Gastrocnemius medialis (tissue), 4 donors: ENCODE measurements at regions not wholly inside any gene's neighbourhood (a gene's known extent, or its start where the extent isn't known, plus 50 kb on each side); places are given as distances from the start of the nearest gene placed in this dataset.

Experiments used
- ATAC-seq, 2 donors: fragments of 150-250 bp; one replicate each; pipeline ENCODE4 v1.9.1; 2016
- DNase-seq, 2 donors: peaks; one replicate each; pipeline ENCODE4 v3.0.0-alpha.2; 2019
- H3K27ac ChIP-seq, 4 donors: fragments of 200-600 bp; sonication (generic); 1 replicate in 1 of 4; 2 replicates in 3 of 4; pipeline ENCODE4 v1.5.1; 2016 to 2018; ENCODE audit warnings: mild to moderate bottlenecking in 2 of 4, moderate library complexity in 1 of 4
- H3K27me3 ChIP-seq, 3 donors: fragments of 200-600 bp; sonication (generic) in 2 of 3; 1 replicate in 1 of 3; 2 replicates in 2 of 3; pipeline versions ENCODE4 v1.5.1 to v1.6.0; 2016 to 2019; ENCODE audit warnings: mild to moderate bottlenecking in 1 of 3, moderate library complexity in 1 of 3
- H3K36me3 ChIP-seq, 2 donors: fragments of 200-600 bp; sonication (generic) in 1 of 2; one replicate each; pipeline ENCODE4 v1.5.1; 2017 to 2018
- H3K4me1 ChIP-seq, 2 donors: fragments of 200-600 bp; sonication (generic) in 1 of 2; one replicate each; pipeline ENCODE4 v1.5.1; 2016 to 2017; ENCODE audit warnings: mild to moderate bottlenecking in 2 of 2
- H3K4me3 ChIP-seq, 4 donors: fragments of 200-600 bp; sonication (generic) in 3 of 4; 1 replicate in 1 of 4; 2 replicates in 3 of 4; pipeline ENCODE4 v1.5.1; 2016 to 2019; ENCODE audit warnings: mild to moderate bottlenecking in 2 of 4
- H3K9me3 ChIP-seq, 3 donors: fragments of 200-600 bp; sonication (generic) in 2 of 3; 1 replicate in 1 of 3; 2 replicates in 2 of 3; pipeline ENCODE4 v1.5.1; 2016 to 2019
- POLR2A ChIP-seq, 2 donors: fragments of 450-650 bp; IDR thresholded peaks; one replicate each; pipeline ENCODE4 v1.6.1; 2017; ENCODE audit warnings: antibody characterized with exemption in 2 of 2, mild to moderate bottlenecking in 2 of 2, moderate library complexity in 2 of 2
- in situ Hi-C, 4 donors: fragments of 200-750 bp; cut with MboI; loops; one replicate each; pipeline versions ENCODE4 v1.15.0 to v1.8.0; 2017; ENCODE audit warnings: low sequenced_read_pairs in 4 of 4
- intact Hi-C: fragments of 100-400 bp; cut with DNase I; formaldehyde crosslinking; loops from one replicate; pipeline ENCODE4 v1.15.1; 2023; ENCODE audit warnings: low total_unique reads
- TF ChIP-seq, protein P1 (sequence below), 5 experiments: fragments of 450-650 bp in 3 of 5; fragments of 200-600 bp in 2 of 5; sonication (generic) in 2 of 5; IDR thresholded peaks in 4 of 5; conservative IDR thresholded peaks in 1 of 5; 1 replicate in 4 of 5; 2 replicates in 1 of 5; pipeline ENCODE4 v1.5.1; 2016 to 2019; ENCODE audit warnings: antibody characterized with exemption in 5 of 5, mild to moderate bottlenecking in 3 of 5, moderate library complexity in 3 of 5

DNA sequence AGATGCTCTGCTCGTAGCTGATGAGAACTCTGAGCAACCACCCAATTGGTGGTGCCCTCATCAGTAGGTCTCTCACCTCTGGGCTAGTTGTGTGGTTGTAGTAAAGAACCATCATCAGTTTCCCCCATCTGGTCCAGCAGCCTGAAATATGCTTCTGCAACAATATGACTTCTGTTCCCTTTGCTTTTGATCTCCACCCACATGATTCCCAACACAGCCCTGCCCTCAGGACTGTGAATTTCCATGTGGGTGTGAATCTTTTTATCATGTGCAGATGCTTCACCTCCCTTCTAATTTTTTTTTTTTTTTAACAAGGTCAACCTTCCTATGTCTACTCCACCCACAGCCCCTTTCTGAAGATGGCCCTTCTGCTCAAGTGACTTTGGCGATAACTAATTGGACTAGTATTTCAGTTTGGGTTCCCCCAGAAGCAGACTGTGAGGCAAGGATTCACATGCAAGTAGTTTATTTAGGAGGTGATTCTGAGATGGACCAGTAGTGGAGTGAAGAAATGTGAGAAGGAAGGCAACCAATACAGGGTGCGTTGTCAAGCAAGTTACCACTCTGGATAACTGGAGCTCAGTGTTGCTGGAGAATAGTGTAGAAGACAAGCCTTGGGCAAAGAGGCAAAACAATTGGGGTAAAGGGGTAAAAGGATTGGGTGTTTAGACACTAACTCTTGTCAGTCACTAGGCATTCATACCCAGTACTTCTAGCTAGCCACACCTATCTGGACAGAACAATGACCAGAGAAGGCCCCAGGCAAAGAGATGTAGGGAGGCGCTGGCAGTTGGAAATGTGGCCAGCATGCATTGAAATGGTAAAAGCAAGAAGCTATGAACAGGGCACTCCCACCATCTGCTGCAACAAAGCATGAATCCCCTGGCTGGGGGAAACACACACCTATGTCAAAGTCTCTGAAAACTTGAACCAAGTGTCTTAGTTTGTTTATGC lies 466.2 kb downstream of the BCOR start:
- in situ Hi-C loops = no loop called here
- H3K9me3 ChIP-seq = no peaks in the 10 kb centered on the region

DNA sequence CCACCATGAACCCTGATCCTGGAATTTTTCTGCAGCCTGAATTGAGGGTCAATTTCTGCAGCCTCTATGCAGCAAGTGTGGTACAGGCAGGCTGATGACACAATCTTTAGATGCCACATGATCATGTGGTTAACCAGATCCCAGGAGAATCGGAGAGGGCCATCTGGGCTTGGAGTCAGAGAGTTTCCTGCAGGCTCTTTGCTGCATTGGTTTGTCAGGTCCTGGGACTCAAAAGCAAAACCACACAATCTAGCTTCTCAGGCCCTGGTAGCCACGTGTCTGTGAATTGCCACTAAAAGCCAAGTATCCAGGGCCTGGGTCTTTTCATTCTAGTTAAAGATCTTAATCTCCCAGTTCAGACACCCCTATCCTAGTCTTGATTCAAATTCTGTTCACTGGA lies 464.5 kb downstream of the BCOR start:
- TF ChIP-seq, protein P1, sequence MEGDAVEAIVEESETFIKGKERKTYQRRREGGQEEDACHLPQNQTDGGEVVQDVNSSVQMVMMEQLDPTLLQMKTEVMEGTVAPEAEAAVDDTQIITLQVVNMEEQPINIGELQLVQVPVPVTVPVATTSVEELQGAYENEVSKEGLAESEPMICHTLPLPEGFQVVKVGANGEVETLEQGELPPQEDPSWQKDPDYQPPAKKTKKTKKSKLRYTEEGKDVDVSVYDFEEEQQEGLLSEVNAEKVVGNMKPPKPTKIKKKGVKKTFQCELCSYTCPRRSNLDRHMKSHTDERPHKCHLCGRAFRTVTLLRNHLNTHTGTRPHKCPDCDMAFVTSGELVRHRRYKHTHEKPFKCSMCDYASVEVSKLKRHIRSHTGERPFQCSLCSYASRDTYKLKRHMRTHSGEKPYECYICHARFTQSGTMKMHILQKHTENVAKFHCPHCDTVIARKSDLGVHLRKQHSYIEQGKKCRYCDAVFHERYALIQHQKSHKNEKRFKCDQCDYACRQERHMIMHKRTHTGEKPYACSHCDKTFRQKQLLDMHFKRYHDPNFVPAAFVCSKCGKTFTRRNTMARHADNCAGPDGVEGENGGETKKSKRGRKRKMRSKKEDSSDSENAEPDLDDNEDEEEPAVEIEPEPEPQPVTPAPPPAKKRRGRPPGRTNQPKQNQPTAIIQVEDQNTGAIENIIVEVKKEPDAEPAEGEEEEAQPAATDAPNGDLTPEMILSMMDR (IDR thresholded peaks at IDR 0.05 in 4 of 5, conservative IDR thresholded peaks at IDR 0.05 in 1 of 5) = no peak
- TF ChIP-seq POLR2A (IDR thresholded peaks at IDR 0.05) = no peak
- H3K27me3 ChIP-seq = peaks cover 0 to 8% (median 0%) of the 10 kb centered on the region in 3 donors
- no peaks in the 10 kb centered on the region for H3K9me3 ChIP-seq
- DNase-seq = no peak
- no peak for ATAC-seq
- H3K4me3 ChIP-seq = no peak overlapping the region
- H3K27ac ChIP-seq = no peak overlapping the region
- H3K4me1 ChIP-seq = no peaks in the 10 kb centered on the region
- H3K36me3 ChIP-seq = no peaks in the 10 kb centered on the region
- in situ Hi-C loops = no loop called here
- intact Hi-C loops = no loop called here

More for the DNA sequence above, 466.2 kb downstream of the BCOR start:
- ATAC-seq = no peak
- no peak for DNase-seq
- H3K27me3 ChIP-seq = peaks cover 0 to 8% (median 0%) of the 10 kb centered on the region in 3 donors
- no peaks in the 10 kb centered on the region for H3K4me1 ChIP-seq
- TF ChIP-seq POLR2A (IDR thresholded peaks at IDR 0.05) = no peak
- TF ChIP-seq, protein P1 (IDR thresholded peaks at IDR 0.05 in 4 of 5, conservative IDR thresholded peaks at IDR 0.05 in 1 of 5) = no peak
- no peak overlapping the region for H3K27ac ChIP-seq
- no peak overlapping the region for H3K4me3 ChIP-seq
- H3K36me3 ChIP-seq = no peaks in the 10 kb centered on the region
- intact Hi-C loops = no loop called here

DNA sequence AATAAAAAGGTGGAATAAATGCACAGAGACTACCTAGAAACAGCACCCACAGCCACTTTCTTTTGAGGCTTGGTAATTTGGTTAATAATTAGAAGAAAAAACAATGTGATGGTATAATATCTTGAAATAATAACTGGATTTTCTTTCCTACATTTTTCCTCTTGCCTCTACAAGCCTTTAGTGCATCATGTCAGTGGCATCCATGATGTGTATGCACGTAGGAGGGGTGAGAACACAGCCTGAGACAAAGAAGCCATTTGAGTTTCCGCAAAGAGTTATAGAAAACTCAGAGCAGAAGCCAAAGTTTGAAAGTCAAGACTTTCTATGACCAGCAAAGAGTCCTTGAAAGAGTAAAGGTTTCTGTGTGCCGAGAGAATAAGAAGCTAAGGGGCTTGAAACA lies 461.3 kb downstream of the BCOR start:
- ATAC-seq (no peak), DNase-seq (no peak)
- no peak for TF ChIP-seq POLR2A (IDR thresholded peaks at IDR 0.05)
- TF ChIP-seq, protein P1 (IDR thresholded peaks at IDR 0.05 in 4 of 5, conservative IDR thresholded peaks at IDR 0.05 in 1 of 5) = no peak
- Histone ChIP-seq H3K27me3 (peaks cover 0 to 4% (median 0%) of the 10 kb centered on the region in 3 donors), H3K36me3 (no peaks in the 10 kb centered on the region), H3K4me3 (no peak overlapping the region), H3K9me3 (no peaks in the 10 kb centered on the region), H3K27ac (no peak overlapping the region), H3K4me1 (no peaks in the 10 kb centered on the region)
- in situ Hi-C loops (no loop called here), intact Hi-C loops (no loop called here)

DNA sequence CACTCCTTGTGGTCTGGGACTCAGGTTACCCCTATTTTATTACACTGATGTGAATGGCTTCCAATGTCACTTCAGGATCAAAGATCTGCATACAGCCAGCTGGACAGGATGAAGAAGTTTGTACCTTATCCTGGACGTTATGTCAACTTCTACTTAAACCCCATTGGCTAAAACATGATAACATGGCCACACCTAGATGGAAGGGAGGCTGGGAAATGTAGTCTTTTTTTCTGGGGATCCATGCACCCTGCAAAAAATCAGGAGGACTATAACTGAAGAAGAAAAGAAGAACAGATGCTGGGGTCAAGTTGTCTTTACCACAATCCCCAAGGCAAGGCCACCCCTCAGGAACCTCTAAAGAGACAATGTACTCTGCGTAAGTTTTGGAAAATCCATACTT lies 459.2 kb downstream of the BCOR start:
- Histone ChIP-seq H3K36me3 (no peaks in the 10 kb centered on the region), H3K4me3 (no peak overlapping the region), H3K27me3 (no peaks in the 10 kb centered on the region), H3K9me3 (no peaks in the 10 kb centered on the region), H3K27ac (no peak overlapping the region), H3K4me1 (no peaks in the 10 kb centered on the region)
- intact Hi-C loops = no loop called here
- in situ Hi-C loops = no loop called here
- TF ChIP-seq POLR2A (IDR thresholded peaks at IDR 0.05) = no peak
- TF ChIP-seq, protein P1 (IDR thresholded peaks at IDR 0.05 in 4 of 5, conservative IDR thresholded peaks at IDR 0.05 in 1 of 5) = no peak
- DNase-seq (no peak), ATAC-seq (no peak)
